NCI-H446 (cell line): ENCODE measurements at regions not wholly inside any gene's neighbourhood (a gene's known extent, or its start where the extent isn't known, plus 50 kb on each side); places are given as distances from the start of the nearest gene placed in this dataset.

Experiments used
- DNase-seq, 2 experiments: peaks; one replicate each; lab custom pipeline; 2025; lab: John Stamatoyannopoulos, UW

DNA sequence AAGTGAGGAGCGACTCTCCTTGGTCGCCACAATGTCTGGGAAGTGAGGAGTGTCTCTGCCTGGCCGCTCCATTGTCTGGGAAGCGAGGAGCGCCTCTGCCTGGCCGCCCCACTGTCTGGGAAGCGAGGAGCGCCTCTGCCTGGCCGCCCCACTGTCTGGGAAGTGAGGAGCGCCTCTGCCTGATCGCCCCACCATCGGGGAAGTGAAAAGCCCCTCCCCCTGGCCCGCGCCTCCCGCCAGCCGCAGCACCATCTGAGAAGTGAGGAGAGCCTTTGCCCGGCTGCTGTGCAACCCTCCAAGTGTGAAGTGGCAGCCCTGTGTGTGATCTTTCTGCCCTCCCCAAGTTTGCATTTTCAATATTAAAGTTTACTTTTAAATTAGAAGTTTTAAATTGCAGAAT, 95.0 kb upstream of the PPP2R5A start:
- DNase-seq = no peak

DNA sequence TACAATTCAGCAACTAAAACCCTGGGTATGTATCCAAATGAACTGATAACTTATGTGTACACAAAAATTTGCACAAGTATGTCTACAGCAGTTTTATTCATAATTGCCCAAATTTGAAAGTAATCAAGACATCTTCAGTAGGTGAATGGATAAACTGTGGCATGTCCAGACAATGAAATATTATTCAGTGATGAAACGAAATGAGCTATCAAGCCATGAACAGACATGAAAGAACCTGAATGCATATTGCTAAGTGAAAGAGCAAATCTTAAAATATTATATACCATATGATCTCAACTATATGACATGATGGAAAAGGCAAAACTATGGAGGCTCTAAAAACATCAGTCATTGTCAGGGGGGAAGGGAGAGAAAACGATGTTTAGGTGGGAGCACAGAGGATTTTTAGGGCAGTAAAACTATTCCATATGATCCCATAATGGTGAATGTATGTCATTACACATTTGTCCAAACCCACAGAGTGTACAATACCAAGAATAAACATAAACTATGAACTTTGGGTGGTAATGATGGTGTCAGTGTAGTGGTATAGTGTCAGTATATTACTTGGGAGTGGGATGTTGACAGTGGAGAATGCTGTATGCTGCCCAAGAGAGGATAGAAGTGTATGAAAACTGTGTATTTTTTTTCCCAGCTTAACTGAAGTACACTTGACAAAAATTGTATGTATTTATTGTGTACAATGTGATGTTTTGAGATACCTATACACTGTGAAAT, 92.8 kb upstream of the PPP2R5A start:
- DNase-seq = no peak

DNA sequence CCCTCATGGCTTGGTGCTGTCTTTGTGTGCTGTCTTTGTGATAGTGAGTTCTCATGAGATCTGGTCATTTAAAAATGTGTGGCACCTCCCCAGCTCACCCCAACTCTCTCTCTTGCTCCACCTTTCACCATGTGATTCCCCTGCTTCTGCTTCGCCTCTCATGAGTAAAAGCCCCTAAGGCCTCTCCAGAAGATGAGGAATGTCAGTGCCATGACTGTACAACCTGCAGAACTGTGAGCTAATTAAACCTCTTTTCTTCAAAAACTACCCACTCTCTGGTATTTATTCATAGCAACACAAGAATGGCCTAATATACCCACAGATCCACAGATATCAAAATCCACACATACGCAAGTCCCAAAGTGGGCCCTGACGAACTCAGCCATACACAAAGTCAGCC, 88.9 kb upstream of the PPP2R5A start:
- DNase-seq = no peak

DNA sequence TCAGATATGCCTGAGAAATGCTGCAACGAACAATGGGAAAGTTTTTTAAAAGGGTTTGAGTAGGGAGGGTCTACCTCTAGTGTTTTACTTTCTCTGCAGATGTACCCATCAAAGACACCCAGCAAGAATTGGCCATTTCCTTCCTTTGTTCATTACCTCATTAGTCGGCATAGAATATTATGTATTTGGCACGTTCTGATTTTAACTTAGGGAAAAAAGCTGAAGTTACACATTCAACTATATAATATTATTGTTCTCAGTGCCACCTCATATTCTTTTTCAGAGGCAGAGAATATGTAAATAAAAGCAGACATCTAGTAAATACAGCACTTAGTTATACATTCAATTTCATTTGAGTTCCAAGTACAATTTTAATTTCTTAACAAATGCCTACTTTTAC, 83.7 kb upstream of the PPP2R5A start:
- no peak for DNase-seq

DNA sequence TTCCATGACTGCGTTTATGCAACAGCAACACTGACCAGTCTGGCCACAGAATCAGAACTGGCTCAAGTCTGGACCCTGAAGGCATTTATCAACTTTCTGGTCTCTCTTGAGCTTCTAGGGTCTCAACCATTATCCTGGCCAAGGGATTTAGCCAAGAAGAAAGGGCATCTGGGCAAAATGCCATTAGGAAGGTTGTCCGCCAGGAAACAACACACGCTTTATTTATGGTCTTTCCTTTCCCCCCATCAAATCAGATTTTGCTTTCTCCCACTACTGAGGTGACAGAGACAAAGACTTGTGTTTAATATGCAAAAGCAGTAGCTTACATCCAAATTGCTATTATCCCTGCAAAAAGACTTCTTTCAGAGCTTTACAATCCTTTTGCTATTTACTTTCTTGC, 81.6 kb upstream of the PPP2R5A start:
- DNase-seq = peak in 1 of 2 experiments; percentile 53

DNA sequence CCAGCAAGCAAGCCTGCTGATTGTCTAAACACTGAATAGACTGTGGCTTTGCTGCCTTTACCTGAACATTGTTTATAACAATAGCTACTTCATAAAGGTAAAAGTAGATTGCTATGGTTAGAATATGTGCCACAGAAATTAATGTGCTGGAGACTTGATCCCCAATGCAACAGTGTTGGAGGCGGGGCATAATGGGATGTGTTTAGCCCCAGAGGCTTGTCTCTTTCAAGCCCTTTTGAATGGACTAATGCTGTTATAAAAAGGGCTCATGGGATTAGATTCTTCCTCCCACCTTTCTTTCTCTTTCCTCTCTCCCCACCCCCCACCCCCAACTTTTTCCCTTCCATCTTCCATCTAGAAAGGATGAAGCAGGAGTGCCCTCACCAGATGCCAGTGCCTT, 80.2 kb upstream of the PPP2R5A start:
- DNase-seq = no peak

DNA sequence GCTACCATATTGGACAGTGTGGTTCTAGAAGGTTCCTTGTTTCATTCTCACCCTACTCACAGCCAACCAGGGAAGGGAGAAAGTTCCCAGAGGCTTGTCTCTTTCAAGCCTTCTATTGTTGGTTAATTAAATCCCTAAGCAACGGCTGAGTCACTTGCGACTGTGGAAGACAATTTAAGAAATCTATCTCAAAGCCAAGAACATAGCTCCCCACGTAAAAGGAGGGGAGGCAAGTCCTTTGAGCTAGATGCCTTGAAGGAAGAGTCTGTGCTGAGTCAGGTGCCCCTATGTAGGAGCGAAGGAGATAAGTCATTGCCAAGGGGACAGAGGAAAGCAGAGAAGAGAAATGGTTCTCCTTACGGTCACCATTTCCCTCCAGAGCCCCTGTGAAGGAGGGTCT, 79.4 kb upstream of the PPP2R5A start:
- DNase-seq = no peak

DNA sequence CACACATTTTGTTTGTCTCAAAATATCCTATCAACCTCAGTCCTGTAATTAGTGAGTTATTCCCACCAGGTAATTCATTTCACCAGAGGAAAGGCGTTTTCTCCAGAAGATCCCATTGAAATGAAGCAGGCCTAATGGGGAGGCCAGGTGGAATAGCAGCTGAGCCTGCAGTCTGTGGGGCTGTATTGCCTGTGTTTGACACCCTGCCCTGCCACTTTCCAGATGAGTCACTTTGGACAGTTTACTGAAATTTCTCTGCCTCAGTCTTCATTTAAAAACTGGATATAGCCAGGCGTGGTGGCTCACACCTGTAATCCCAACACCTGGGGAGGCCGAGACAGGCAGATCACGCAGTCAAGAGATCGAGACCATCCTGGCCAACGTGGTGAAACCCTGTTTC, 78.1 kb upstream of the PPP2R5A start:
- DNase-seq = no peak

DNA sequence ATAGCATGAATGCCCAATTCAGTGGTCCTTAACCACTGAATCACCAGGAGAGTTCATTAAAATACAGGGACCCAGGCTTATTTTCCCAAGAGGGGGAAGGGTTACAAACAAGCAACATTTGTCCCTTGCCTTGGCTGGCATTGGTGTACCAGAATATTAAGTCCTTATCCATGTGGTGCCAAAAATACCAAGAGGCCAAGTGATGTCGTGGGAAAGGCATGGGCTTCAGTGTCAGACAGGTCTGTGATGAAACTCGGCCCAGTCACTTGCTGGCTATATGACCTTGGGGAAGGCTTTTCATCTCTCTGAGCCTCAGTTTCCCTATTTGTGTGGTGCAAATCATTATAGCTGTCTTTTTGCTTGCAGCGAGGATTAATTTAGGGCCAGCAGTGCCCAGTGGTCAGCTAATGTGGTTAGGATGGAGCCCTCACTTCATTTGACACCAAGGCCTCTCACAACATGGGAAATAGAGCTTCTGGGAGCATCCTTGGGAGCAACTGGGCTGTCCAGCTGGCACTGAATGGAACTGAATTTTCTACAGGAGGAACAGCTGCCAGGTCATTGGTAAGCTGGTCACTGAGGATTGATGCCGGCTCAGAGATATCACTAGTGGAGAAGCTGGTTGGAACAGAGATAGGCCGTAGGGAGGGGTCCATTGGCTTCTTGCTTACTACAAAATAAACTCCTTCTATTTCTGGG, 77.2 kb upstream of the PPP2R5A start:
- no peak for DNase-seq

DNA sequence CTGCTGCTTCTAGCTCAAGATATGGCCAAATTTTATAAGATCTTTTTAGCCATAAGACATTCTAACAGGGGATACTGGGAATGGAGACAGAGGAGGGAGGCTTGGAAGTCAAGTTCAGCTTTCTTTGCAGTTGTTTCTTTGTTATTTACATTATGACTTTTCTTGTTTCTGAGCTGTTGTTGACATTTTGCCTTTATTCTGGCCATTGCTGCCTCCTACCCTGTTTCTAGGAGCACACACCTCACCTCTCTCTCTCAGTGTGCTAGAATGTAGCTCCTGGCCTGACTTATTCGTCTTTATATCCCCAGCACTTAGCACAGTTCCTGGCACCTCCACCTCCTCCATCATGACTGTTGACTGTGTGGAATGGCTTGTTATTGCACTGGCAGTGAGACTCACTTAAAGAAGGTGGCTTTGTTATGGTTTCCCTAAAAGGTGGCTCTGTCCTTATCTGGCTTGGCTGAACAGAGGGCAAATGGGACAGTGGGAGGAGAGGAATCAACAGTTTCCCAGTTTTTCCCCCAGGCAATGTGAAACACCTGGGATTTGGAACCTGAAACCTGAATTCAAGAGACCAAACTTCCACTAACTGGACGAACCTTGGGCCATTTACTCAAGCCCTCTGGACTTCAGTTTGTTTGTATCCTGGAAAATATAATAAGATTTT, 76.1 kb upstream of the PPP2R5A start:
- no peak for DNase-seq

DNA sequence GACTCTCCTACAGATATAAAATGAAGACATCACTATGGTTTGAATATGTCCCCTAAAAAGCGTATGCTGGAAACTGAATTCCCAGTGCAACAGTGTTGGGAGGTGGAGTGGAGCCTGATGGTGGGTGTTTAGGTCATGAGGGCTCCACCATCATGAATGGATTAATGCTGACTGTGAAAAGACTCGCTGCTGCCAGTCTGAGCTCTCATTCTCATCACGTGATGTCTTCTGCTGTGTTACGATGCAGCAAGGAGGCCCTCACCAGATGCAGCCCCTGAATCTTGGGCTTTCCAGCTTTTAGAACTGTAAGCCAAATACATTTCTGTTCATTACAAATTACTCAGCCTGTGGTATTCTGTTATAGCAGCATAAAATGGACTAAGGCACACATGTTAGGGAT, 73.8 kb upstream of the PPP2R5A start:
- no peak for DNase-seq

DNA sequence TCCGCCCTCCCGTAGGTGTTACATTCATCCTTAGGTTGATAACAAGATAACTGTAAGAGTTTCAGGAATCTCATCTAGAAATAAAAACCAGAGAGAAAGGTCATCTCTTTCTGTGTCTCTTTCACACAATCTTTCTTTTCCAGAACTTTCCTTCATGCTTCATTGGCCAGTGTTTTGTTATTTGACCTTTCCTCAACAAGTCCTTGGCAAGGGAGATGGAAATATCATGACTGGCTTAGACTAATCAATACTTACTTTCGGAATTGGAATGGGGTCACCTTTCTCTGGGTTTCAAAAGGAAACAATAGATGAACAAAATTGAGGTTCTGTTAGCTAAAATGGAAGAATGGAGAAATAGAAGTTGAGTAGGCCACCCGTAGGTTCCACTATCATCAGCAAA, 72.9 kb upstream of the PPP2R5A start:
- DNase-seq = no peak

DNA sequence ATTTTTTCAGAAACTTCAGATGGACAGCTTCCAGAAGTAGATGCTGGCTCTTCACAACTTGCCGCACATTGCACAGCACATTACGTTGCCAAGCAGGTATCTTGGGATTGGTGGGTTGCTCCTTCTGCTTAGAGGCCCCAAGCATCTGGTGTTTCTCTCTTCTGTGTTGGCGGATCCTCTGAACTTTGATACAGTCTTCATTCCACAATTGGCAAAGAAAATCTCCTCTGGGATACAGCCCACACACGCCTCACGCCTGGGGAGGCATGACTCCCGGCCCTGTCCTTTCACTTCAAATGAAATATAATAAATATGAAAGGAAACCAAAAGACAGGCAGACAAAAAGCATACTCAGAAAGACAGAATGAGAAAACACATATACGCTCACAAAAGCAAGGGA, 72.3 kb upstream of the PPP2R5A start:
- peak in 1 of 2 experiments; percentile 46 for DNase-seq

DNA sequence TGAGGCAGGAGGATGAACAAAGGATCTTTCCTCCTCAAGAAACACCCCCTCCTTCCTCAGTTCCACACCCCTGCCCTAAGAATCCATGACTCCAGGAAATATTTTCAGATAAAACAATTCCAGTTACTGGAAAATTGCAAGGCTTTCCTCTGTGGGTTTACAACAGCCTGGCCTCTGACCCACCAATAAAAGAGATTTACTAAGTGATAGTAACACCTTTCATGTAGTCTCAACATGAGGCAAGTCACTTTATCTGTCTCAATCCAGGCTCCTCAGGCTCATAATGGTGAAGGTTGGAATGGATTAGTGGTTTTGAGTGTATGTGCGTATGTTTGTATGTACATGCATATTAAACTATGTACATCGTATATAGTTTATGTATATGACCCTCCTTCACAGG, 71.4 kb upstream of the PPP2R5A start:
- no peak for DNase-seq

DNA sequence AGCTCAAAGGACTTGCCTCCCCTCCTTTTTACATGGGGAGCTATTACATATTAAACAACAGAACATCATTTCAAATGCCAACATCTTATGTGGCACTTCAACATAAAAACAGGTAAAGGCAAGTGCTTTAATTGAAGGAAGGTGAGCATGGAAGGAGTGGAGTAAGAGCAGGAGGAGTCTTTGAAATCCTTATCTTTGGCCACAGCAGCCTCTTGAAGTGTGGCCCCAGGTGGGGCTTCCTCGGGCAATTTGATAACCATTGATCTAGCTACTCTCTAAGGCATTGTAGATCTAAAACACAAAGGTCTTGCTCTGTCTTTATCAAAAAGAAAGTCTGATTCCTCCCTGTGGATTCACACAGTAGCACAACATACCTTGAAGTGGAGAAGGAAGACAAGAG, 70.9 kb upstream of the PPP2R5A start:
- DNase-seq = no peak

DNA sequence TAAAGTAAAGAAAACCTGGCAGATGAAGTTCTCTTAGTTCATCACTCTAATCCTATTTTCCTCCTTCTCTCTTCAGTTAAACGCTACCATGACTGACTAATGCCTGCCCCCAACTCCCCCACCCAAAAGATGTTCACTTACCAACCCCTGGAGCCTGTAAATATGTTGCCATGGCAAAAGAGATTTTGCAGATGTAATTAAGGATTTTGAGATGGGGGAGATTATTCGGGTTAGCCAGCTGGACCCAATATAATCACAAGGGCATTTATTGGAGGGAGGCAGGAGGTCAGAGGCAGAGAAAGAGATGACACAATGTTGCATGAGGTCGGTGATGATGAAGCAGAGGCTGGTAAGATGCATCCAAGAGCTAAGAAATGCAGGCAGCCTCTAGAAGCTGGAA, 69.3 kb upstream of the PPP2R5A start:
- DNase-seq = no peak

DNA sequence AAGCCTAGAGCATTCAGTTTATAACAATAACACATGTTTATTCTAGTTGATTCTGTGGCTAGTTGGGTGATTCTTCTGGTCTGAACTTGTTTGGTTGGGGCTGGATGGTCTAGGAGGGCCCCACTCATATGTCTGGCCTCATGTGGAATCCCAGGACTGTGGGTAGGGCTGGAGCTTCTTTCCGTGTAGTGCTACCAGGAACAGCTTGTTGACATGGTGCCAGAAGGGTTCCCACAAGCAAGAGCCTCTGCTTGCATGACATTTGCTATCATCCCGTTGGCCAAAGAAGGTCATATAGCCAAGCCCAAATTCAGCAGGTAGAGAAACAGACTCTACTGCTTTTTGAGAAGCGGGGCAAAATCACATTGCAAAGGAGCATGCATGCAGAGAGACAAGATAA, 67.6 kb upstream of the PPP2R5A start:
- DNase-seq = no peak

DNA sequence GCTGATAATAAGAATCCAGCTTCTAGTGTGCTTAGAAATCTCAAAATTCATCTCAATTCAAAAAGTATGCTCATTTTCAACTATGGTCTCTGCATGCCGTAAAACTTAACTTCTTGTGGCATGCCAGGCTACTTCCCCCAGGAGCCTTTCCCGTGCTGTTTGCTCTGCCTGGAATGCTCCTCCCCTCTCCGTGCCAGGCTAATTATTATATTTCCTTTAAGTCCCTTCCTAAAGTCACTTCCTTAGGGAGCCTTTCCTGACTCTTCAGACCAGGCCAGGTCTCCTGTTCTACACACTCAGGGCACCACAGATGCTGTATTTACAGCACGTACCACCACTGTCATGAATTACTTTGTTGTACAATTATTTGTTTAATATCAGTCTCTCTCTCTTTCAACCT, 67.1 kb upstream of the PPP2R5A start:
- DNase-seq = no peak

DNA sequence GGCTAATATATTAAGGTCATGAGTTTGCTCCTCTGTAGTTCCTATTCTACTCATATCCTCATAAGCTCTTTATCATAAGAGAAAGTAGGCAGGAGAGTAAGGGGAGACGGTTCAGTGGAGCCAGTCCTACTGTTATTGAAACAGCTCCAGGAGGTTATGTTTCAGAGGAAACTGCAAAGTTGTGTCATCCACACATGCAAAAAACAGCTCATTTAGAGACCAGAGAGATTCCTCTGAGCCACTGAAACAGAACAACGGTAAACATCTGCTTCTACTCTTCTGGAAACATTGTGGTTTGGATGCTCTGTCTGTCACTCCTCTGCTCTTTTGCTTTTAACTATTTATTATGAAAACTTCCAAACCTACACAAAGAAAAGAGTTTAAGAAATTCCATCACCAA, 66.3 kb upstream of the PPP2R5A start:
- no peak for DNase-seq

DNA sequence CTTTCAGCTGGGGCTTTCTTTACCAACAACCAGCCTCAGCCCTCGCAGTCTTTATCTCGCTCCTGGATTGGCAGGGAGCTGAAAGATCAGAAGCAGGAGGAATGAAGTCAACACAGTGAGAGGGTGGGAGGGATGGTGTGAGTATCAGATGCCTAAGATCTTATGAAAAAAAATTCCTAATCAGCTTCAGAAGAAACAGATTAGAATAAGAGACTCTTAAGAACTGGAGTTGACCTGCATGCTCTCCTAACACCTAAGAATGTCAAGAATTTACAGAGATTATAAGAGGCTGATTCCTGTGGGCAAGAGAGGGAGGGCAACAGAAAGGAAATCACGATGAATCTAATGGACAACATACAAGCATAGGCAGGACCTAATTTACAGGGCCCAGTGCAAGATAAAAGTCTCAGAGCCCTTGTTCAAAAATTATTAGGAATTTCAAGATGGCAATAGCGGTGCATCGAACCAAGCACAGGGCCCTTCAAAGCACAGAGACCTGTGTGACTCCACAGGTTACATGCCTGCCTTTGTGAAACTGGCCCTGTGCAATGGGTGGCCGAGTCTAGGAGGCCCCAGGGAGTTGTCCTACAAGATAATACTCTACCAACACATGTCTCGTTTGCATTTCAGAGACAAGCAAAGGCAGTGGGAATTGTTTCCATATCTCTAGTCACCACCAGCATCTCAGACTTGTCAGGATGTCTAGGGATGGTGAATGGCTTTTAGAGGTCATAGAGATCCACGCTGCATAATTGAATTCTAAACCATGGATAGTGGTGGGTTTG, 65.3 kb upstream of the PPP2R5A start:
- no peak for DNase-seq

DNA sequence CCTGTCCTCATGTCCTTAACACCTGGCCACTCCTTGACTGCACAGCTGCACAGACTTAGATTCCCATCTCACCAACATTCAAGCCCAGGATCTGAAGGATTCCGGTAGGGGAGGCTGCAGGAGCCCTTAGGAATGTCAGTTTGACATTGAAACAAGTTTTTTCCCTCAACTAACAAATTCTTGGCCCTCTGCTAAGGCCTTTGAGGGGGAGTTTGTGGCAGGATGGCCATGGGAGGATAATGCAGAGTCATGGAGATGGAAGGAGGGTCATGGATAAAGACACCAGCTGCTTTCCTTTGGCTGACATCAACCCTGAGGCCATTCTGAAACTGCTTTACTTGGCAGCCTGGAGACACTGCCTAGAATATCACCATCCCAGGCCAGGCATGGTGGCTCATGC, 63.4 kb upstream of the PPP2R5A start:
- no peak for DNase-seq

DNA sequence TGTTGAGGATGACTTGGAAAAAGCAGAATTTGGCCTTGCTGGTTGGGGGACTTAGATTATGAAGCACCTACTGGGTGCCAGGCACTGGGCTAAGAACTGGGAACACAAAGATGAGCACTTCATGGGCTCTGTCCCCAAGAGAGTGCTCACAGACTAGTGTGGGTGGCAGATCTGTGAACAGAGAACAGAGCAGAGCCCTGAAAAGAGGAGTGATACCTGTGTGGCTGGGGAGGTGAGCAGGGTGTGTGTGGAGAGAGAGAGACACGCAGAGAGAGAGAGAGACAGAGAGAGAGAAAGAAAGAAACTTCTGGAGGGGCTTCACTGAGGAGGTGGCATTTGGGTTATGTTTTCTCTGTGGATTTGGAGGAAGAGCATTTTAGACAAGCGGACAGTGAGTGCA, 61.1 kb upstream of the PPP2R5A start:
- no peak for DNase-seq

DNA sequence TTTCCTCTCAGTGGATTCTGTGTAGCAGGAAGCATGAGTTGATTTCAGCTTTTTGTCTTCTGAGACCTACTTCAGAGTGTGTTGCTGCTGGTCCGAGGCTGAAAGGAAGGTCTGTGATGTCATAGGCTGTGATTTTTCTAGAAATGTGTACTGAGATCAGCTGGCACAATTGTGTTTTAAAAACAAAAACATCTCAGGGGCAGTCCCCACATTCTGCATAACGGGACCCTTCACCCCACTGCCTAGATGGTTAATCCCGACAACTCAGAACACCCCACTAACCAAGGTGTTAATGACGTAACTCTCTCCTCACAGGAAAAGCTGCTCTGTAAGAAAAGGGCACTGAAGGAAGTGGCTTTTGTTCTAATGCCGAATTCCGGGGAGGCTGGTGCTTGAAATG, 59.8 kb upstream of the PPP2R5A start:
- no peak for DNase-seq
